ENCODE measurements at regions not wholly inside any gene's neighbourhood (a gene's known extent, or its start where the extent isn't known, plus 50 kb on each side); places are given as distances from the start of the nearest gene placed in this dataset.

DNA sequence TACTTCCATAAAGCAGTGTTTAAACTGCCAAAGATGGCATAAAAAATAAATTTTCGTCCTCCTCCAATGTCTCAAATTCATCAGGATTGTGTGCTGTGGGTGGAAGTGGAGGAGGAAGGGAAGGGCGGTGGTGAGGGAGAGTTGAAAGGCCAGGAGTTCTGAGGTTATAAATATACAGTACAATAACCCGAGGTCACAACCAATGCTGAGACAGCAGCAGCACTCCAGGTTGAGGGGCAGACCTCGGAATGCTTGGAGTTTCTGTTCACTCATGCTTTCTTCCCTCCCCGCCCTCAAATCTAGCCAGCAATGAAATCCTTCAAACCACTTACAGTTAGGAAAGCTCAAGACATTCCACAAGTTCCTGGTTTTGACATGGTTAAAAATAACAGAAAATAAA, 134.0 kb upstream of the SMAD1 start:
- Histone ChIP-seq H3K27me3 (ENCODE audit: insufficient read depth, low read depth) (no peaks in the 10 kb centered on the region), H3K9me3 (ENCODE audit: insufficient read depth, low read depth) (no peaks in the 10 kb centered on the region), H3F3A (ENCODE audit: insufficient read depth, low read depth) (no peaks in the 10 kb centered on the region), H3K36me3 (ENCODE audit: low read depth) (no peaks in the 10 kb centered on the region), H4K20me1 (ENCODE audit: insufficient read depth) (no peaks in the 10 kb centered on the region), H3K4me2 (no peak overlapping the region), H3K4me1 (replicated peaks; ENCODE audit: insufficient read depth) (no peaks in the 10 kb centered on the region), H3K79me2 (ENCODE audit: low read depth) (no peaks in the 10 kb centered on the region), H3K9me2 (ENCODE audit: insufficient read depth) (no peaks in the 10 kb centered on the region), H3K4me3 (no peak overlapping the region), H2AFZ (no peak overlapping the region), H3K27ac (no peak overlapping the region)
- no peak for DNase-seq
- CTCF ChIA-PET: no interaction called here
- intact Hi-C loops (cut with micrococcal nuclease; ENCODE audit: unreplicated experiment): no loop called here
- BruUV-seq (replicated peaks): no TSS peak
- POLR2A ChIA-PET (ENCODE audit: unreplicated experiment): interaction anchor here (0.6 kb wide), 1 partner anchor 559 kb away, joined by 5 read pairs; no protein-coding TSS in a partner anchor
- TF ChIP-seq EZH2 (IDR thresholded peaks at IDR 0.05; ENCODE audit: low read depth): no peak
- TF ChIP-seq, protein P1, sequence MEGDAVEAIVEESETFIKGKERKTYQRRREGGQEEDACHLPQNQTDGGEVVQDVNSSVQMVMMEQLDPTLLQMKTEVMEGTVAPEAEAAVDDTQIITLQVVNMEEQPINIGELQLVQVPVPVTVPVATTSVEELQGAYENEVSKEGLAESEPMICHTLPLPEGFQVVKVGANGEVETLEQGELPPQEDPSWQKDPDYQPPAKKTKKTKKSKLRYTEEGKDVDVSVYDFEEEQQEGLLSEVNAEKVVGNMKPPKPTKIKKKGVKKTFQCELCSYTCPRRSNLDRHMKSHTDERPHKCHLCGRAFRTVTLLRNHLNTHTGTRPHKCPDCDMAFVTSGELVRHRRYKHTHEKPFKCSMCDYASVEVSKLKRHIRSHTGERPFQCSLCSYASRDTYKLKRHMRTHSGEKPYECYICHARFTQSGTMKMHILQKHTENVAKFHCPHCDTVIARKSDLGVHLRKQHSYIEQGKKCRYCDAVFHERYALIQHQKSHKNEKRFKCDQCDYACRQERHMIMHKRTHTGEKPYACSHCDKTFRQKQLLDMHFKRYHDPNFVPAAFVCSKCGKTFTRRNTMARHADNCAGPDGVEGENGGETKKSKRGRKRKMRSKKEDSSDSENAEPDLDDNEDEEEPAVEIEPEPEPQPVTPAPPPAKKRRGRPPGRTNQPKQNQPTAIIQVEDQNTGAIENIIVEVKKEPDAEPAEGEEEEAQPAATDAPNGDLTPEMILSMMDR (conservative IDR thresholded peaks at IDR 0.05): no peak

DNA sequence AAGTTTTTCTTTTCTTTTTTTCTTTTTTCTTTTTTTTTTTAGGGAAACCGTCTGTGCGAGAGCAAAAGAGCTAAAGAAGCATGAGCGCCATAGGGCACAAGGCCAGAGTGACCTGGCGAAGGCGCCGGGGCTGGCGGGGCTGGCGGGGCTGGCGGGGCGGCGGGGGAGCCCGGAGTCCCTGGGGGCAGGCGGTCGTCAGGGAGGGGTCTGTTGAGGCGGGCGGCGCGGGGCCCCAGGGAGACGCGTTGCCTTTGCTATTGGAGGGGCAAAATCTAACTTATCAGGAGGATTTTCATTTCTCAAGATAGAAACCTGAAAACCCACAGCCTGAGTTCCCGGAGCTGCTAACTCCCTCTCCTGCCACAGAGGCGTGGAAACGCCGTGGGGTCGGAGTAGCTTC, 135.6 kb upstream of the SMAD1 start:
- POLR2A ChIA-PET (ENCODE audit: unreplicated experiment): no interaction called here

GRCh38 chr4:145345401-145345800, 136.3 kb upstream of the SMAD1 start:
- POLR2A ChIA-PET (ENCODE audit: unreplicated experiment): no interaction called here

More for the DNA sequence above, 135.6 kb upstream of the SMAD1 start:
- no peaks in the 10 kb centered on the region for H3K79me2 ChIP-seq (ENCODE audit: low read depth)
- H3K27ac ChIP-seq: no peak overlapping the region
- no peak for DNase-seq
- H3K27me3 ChIP-seq (ENCODE audit: insufficient read depth, low read depth): no peaks in the 10 kb centered on the region
- H3K9me3 ChIP-seq (ENCODE audit: insufficient read depth, low read depth): no peaks in the 10 kb centered on the region
- H3K4me3 ChIP-seq: no peak overlapping the region
- H3K36me3 ChIP-seq (ENCODE audit: low read depth): no peaks in the 10 kb centered on the region
- no peak overlapping the region for H3K4me2 ChIP-seq
- no TSS peak for BruUV-seq (replicated peaks)
- TF ChIP-seq, protein P1 (conservative IDR thresholded peaks at IDR 0.05): no peak
- TF ChIP-seq EZH2 (IDR thresholded peaks at IDR 0.05; ENCODE audit: low read depth): no peak
- no peaks in the 10 kb centered on the region for H4K20me1 ChIP-seq (ENCODE audit: insufficient read depth)
- no peaks in the 10 kb centered on the region for H3K9me2 ChIP-seq (ENCODE audit: insufficient read depth)
- intact Hi-C loops (cut with micrococcal nuclease; ENCODE audit: unreplicated experiment): no loop called here
- CTCF ChIA-PET: no interaction called here
- no peaks in the 10 kb centered on the region for H3F3A ChIP-seq (ENCODE audit: insufficient read depth, low read depth)
- no peak overlapping the region for H2AFZ ChIP-seq
- H3K4me1 ChIP-seq (replicated peaks; ENCODE audit: insufficient read depth): no peaks in the 10 kb centered on the region

More at GRCh38 chr4:145345401-145345800, 136.3 kb upstream of the SMAD1 start:
- no peaks in the 10 kb centered on the region for H3K27me3 ChIP-seq (ENCODE audit: insufficient read depth, low read depth)
- TF ChIP-seq, protein P1 (conservative IDR thresholded peaks at IDR 0.05): no peak
- no peak for TF ChIP-seq EZH2 (IDR thresholded peaks at IDR 0.05; ENCODE audit: low read depth)
- intact Hi-C loops (cut with micrococcal nuclease; ENCODE audit: unreplicated experiment): no loop called here
- no TSS peak for BruUV-seq (replicated peaks)
- no peaks in the 10 kb centered on the region for H3K9me3 ChIP-seq (ENCODE audit: insufficient read depth, low read depth)
- H3K4me1 ChIP-seq (replicated peaks; ENCODE audit: insufficient read depth): no peaks in the 10 kb centered on the region
- no peaks in the 10 kb centered on the region for H4K20me1 ChIP-seq (ENCODE audit: insufficient read depth)
- CTCF ChIA-PET: no interaction called here
- H3K9me2 ChIP-seq (ENCODE audit: insufficient read depth): no peaks in the 10 kb centered on the region
- H3K27ac ChIP-seq: no peak overlapping the region
- no peak overlapping the region for H2AFZ ChIP-seq
- H3K4me3 ChIP-seq: no peak overlapping the region
- H3K4me2 ChIP-seq: no peak overlapping the region
- H3F3A ChIP-seq (ENCODE audit: insufficient read depth, low read depth): no peaks in the 10 kb centered on the region
- H3K79me2 ChIP-seq (ENCODE audit: low read depth): no peaks in the 10 kb centered on the region
- H3K36me3 ChIP-seq (ENCODE audit: low read depth): no peaks in the 10 kb centered on the region
- DNase-seq: no peak
